Keratinocyte (primary cell): ENCODE measurements at regions not wholly inside any gene's neighbourhood (a gene's known extent, or its start where the extent isn't known, plus 50 kb on each side); places are given as distances from the start of the nearest gene placed in this dataset.
A peak's percentile ranks its signal among the peaks of the same experiment; 100 is the strongest.

Experiments
- DNase-seq: peaks from one replicate; pipeline ENCODE4 v3.0.0-alpha.2; 2011; ENCODE audit warnings: low read depth, missing footprints, low spot score
- FAIRE-seq: peaks from 2 replicates; lab custom pipeline; 2011; peaks lifted over from hg19 to GRCh38; lab: Jason Lieb, UNC
- H2AFZ ChIP-seq: 2 replicates; pipeline ENCODE4 v1.6.0; 2012; ENCODE audit warnings: low read length, control low read depth, inconsistent platforms; ENCODE audit not compliant: control insufficient read depth
- H3K27ac ChIP-seq: 2 replicates; pipeline ENCODE4 v1.5.1; 2011; ENCODE audit warnings: low read length; ENCODE audit not compliant: control insufficient read depth, insufficient read depth
- H3K27me3 ChIP-seq: 3 replicates; pipeline ENCODE4 v1.6.0; 2011; ENCODE audit warnings: low read length; ENCODE audit not compliant: control insufficient read depth, insufficient read depth; ENCODE audit errors: extremely low read depth
- H3K36me3 ChIP-seq, 2 experiments: 2 replicates in 1 of 2; 3 replicates in 1 of 2; pipeline ENCODE4 v1.5.1; 2011; ENCODE audit warnings: low read length in 2 of 2, mild to moderate bottlenecking in 1 of 2; ENCODE audit not compliant: control insufficient read depth in 2 of 2, insufficient read depth in 2 of 2; ENCODE audit errors: extremely low read depth in 1 of 2
- H3K4me1 ChIP-seq: 3 replicates; pipeline ENCODE4 v1.5.1; 2011; ENCODE audit warnings: low read length; ENCODE audit not compliant: control insufficient read depth, insufficient read depth; ENCODE audit errors: extremely low read depth
- H3K4me2 ChIP-seq: 3 replicates; pipeline ENCODE4 v1.6.0; 2011; ENCODE audit warnings: low read depth, low read length; ENCODE audit not compliant: control insufficient read depth, insufficient read depth; ENCODE audit errors: extremely low read depth
- H3K4me3 ChIP-seq, 3 experiments: fragments of 200-600 bp in 1 of 3; sonication (generic) in 1 of 3; 2 replicates in 2 of 3; 3 replicates in 1 of 3; pipeline ENCODE4 v1.5.1; 2011 to 2016; ENCODE audit warnings: low read length in 3 of 3, mild to moderate bottlenecking in 3 of 3, control low read depth in 2 of 3, inconsistent platforms in 1 of 3, low read depth in 1 of 3, mixed read lengths in 1 of 3, mixed run types in 1 of 3, moderate library complexity in 1 of 3; ENCODE audit not compliant: control insufficient read depth in 2 of 3, insufficient read depth in 2 of 3; ENCODE audit errors: extremely low read depth in 1 of 3
- H3K79me2 ChIP-seq: 2 replicates; pipeline ENCODE4 v1.6.0; 2012; ENCODE audit warnings: low read length; ENCODE audit not compliant: control insufficient read depth, insufficient read depth
- H3K9ac ChIP-seq: 3 replicates; pipeline ENCODE4 v1.6.0; 2011; ENCODE audit warnings: low read length; ENCODE audit not compliant: control insufficient read depth, insufficient read depth; ENCODE audit errors: extremely low read depth
- H3K9me1 ChIP-seq: 3 replicates; pipeline ENCODE4 v1.6.0; 2011; ENCODE audit warnings: low read length; ENCODE audit not compliant: control insufficient read depth, insufficient read depth; ENCODE audit errors: extremely low read depth
- H3K9me3 ChIP-seq: 2 replicates; pipeline ENCODE4 v1.5.1; 2012; ENCODE audit warnings: low read depth, low read length; ENCODE audit not compliant: control insufficient read depth
- H4K20me1 ChIP-seq: 3 replicates; pipeline ENCODE4 v1.6.0; 2011; ENCODE audit warnings: low read length; ENCODE audit not compliant: control insufficient read depth, insufficient read depth; ENCODE audit errors: extremely low read depth
- CTCF ChIP-seq, 3 experiments: IDR thresholded peaks in 1 of 3; conservative IDR thresholded peaks in 1 of 3; optimal IDR thresholded peaks in 1 of 3; 2 replicates in 2 of 3; 3 replicates in 1 of 3; pipeline versions ENCODE3 to v1.5.1; 2011; ENCODE audit warnings: low read length in 3 of 3, mild to moderate bottlenecking in 3 of 3, moderate library complexity in 2 of 3, control low read depth in 1 of 3, inconsistent platforms in 1 of 3; ENCODE audit not compliant: insufficient read depth in 2 of 3; ENCODE audit errors: extremely low read depth in 1 of 3
- EZH2 ChIP-seq: IDR thresholded peaks from one replicate; pipeline ENCODE4 v1.6.1; 2012; ENCODE audit warnings: inconsistent platforms, mild to moderate bottlenecking, low read length, moderate library complexity
- dilution Hi-C: fragments of 300-500 bp; cut with MboI; formaldehyde crosslinking; loops from one replicate; pipeline ENCODE4 v1.7.0; 2020; ENCODE audit warnings: low sequenced_read_pairs; ENCODE audit not compliant: extremely low pct_ligation_motif_present

GRCh38 chr2:16554060-16554583 is 111.5 kb downstream of the CYRIA start:
- Histone ChIP-seq H3K36me3 (no peaks in the 10 kb centered on the region), H3K4me1 (no peaks in the 10 kb centered on the region), H3K9me3 (no peaks in the 10 kb centered on the region), H3K4me3 (no peak overlapping the region), H3K4me2 (no peak overlapping the region), H3K9ac (no peak overlapping the region), H3K27me3 (no peaks in the 10 kb centered on the region), H3K9me1 (no peaks in the 10 kb centered on the region), H3K27ac (no peak overlapping the region), H2AFZ (no peak overlapping the region), H3K79me2 (no peaks in the 10 kb centered on the region), H4K20me1 (no peaks in the 10 kb centered on the region)
- dilution Hi-C loops = no loop called here
- TF ChIP-seq CTCF (optimal IDR thresholded peaks at IDR 0.05 in 1 of 3, IDR thresholded peaks at IDR 0.05 in 1 of 3, conservative IDR thresholded peaks at IDR 0.05 in 1 of 3; ENCODE audit: extremely low read depth in 1 of 3, insufficient read depth in 2 of 3, low read length in 3 of 3) (no peak), EZH2 (no peak)
- DNase-seq (no peak), FAIRE-seq (no peak)

GRCh38 chr2:16553226-16553625 is 112.4 kb downstream of the CYRIA start:
- H3K9me3 ChIP-seq = no peaks in the 10 kb centered on the region
- H3K4me1 ChIP-seq = no peaks in the 10 kb centered on the region
- no peak overlapping the region for H3K9ac ChIP-seq
- no peaks in the 10 kb centered on the region for H3K9me1 ChIP-seq
- H4K20me1 ChIP-seq = no peaks in the 10 kb centered on the region
- peak; percentile 54 to 63 (median 56) for TF ChIP-seq CTCF (optimal IDR thresholded peaks at IDR 0.05 in 1 of 3, IDR thresholded peaks at IDR 0.05 in 1 of 3, conservative IDR thresholded peaks at IDR 0.05 in 1 of 3; ENCODE audit: extremely low read depth in 1 of 3, insufficient read depth in 2 of 3, low read length in 3 of 3)
- TF ChIP-seq EZH2 = no peak
- no peak overlapping the region for H3K27ac ChIP-seq
- no peak for FAIRE-seq
- H3K36me3 ChIP-seq = no peaks in the 10 kb centered on the region
- no peak overlapping the region for H3K4me3 ChIP-seq
- H3K79me2 ChIP-seq = no peaks in the 10 kb centered on the region
- dilution Hi-C loops = no loop called here
- DNase-seq = no peak
- no peak overlapping the region for H2AFZ ChIP-seq
- H3K4me2 ChIP-seq = no peak overlapping the region
- H3K27me3 ChIP-seq = no peaks in the 10 kb centered on the region
